NCI-H146 (cell line): ENCODE measurements at regions not wholly inside any gene's neighbourhood (a gene's known extent, or its start where the extent isn't known, plus 50 kb on each side); places are given as distances from the start of the nearest gene placed in this dataset.
A peak's percentile ranks its signal among the peaks of the same experiment; 100 is the strongest.

Source experiments
- DNase-seq: peaks from one replicate; lab custom pipeline; 2025; lab: John Stamatoyannopoulos, UW

- peak; percentile 14 for DNase-seq
These were observed 714.7 kb upstream of the TENM4 start for GRCh38 chr11:80155412-80156017.

GRCh38 chr11:80146232-80146631, 705.4 kb upstream of the TENM4 start:
- DNase-seq, result no peak

GRCh38 chr11:80144897-80145594, 704.2 kb upstream of the TENM4 start:
- DNase-seq, result no peak

GRCh38 chr11:80136991-80137390, 696.2 kb upstream of the TENM4 start:
- no peak for DNase-seq

- DNase-seq, result no peak
These were observed 688.6 kb upstream of the TENM4 start for GRCh38 chr11:80129396-80129795.

- no peak for DNase-seq
These were observed 681.4 kb upstream of the TENM4 start for GRCh38 chr11:80122211-80122610.

- no peak for DNase-seq
These were observed 677.2 kb upstream of the TENM4 start for GRCh38 chr11:80118073-80118472.

GRCh38 chr11:80116796-80117195, 676.0 kb upstream of the TENM4 start:
- no peak for DNase-seq

- DNase-seq, result no peak
These were observed 668.8 kb upstream of the TENM4 start for GRCh38 chr11:80109652-80110051.

- no peak for DNase-seq
These were observed 668.2 kb upstream of the TENM4 start for GRCh38 chr11:80109031-80109430.

GRCh38 chr11:80107415-80107814, 666.6 kb upstream of the TENM4 start:
- no peak for DNase-seq

- no peak for DNase-seq
These were observed 663.4 kb upstream of the TENM4 start for GRCh38 chr11:80104191-80104590.

- no peak for DNase-seq
These were observed 662.5 kb upstream of the TENM4 start for GRCh38 chr11:80103142-80103859.

- no peak for DNase-seq
These were observed 656.3 kb upstream of the TENM4 start for GRCh38 chr11:80097146-80097545.

- no peak for DNase-seq
These were observed 655.9 kb upstream of the TENM4 start for GRCh38 chr11:80096736-80097135.

- DNase-seq, result no peak
These were observed 645.7 kb upstream of the TENM4 start for GRCh38 chr11:80086496-80087055.

- no peak for DNase-seq
These were observed 644.7 kb upstream of the TENM4 start for GRCh38 chr11:80085563-80085962.

GRCh38 chr11:80084608-80085007, 643.8 kb upstream of the TENM4 start:
- no peak for DNase-seq

GRCh38 chr11:80083531-80083951, 642.7 kb upstream of the TENM4 start:
- no peak for DNase-seq

- no peak for DNase-seq
These were observed 641.6 kb upstream of the TENM4 start for GRCh38 chr11:80082406-80082805.

GRCh38 chr11:80077113-80077512, 636.3 kb upstream of the TENM4 start:
- DNase-seq, result no peak

- DNase-seq, result no peak
These were observed 634.0 kb upstream of the TENM4 start for GRCh38 chr11:80074837-80075236.

- no peak for DNase-seq
These were observed 625.5 kb upstream of the TENM4 start for GRCh38 chr11:80066291-80066690.
